Mucosa of rectum (tissue), 2 donors: ENCODE measurements at regions not wholly inside any gene's neighbourhood (a gene's known extent, or its start where the extent isn't known, plus 50 kb on each side); places are given as distances from the start of the nearest gene placed in this dataset.

Source experiments
- H3K27ac ChIP-seq, 2 donors: one replicate each; pipeline ENCODE4 v1.7.0; 2013; ENCODE audit warnings: inconsistent platforms in 2 of 2, low read depth in 2 of 2, low read length in 2 of 2
- H3K27me3 ChIP-seq, 2 donors: one replicate each; pipeline ENCODE4 v1.7.0; 2013; ENCODE audit warnings: low read length in 2 of 2; ENCODE audit not compliant: control insufficient read depth in 2 of 2, insufficient read depth in 2 of 2
- H3K36me3 ChIP-seq, 2 donors: one replicate each; pipeline ENCODE4 v1.7.0; 2013; ENCODE audit warnings: low read length in 2 of 2; ENCODE audit not compliant: control insufficient read depth in 2 of 2, insufficient read depth in 2 of 2
- H3K4me1 ChIP-seq, 2 donors: one replicate each; pipeline ENCODE4 v1.7.0; 2013; ENCODE audit warnings: low read length in 2 of 2, mild to moderate bottlenecking in 1 of 2; ENCODE audit not compliant: control insufficient read depth in 2 of 2, insufficient read depth in 2 of 2
- H3K4me3 ChIP-seq, 2 donors: one replicate each; pipeline ENCODE4 v1.7.0; 2013; ENCODE audit warnings: low read length in 2 of 2
- H3K9ac ChIP-seq, 2 donors: one replicate each; pipeline ENCODE4 v1.7.0; 2013; ENCODE audit warnings: low read length in 2 of 2, low read depth in 1 of 2, mild to moderate bottlenecking in 1 of 2
- H3K9me3 ChIP-seq, 2 donors: one replicate each; pipeline ENCODE4 v1.7.0; 2013; ENCODE audit warnings: low read length in 2 of 2; ENCODE audit not compliant: control insufficient read depth in 2 of 2
- donor health status: healthy.
- donor health status: Normal muscosa, but diverticular disease.

DNA sequence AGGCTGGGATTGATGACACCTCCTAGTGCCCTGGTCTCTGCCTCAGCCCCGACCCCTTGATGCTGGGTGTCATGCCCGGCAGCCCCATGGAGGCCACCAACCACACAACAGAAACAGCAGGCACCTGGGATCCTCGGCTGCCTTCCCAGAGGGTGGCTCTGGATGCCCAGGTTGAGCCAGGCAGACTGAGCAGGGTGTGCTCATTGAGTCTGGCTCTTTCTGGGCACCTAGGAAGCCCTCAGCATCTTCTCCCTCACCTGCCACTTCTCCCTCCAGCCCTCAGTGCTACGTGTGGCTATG, 484.5 kb upstream of the MGMT start:
- Histone ChIP-seq H3K4me1 (no peaks in the 10 kb centered on the region), H3K9me3 (no peaks in the 10 kb centered on the region), H3K36me3 (no peaks in the 10 kb centered on the region), H3K4me3 (no peak overlapping the region), H3K9ac (no peak overlapping the region), H3K27me3 (no peaks in the 10 kb centered on the region), H3K27ac (no peak overlapping the region)

GRCh38 chr10:128985036-128985435, 482.0 kb upstream of the MGMT start:
- H3K4me1 ChIP-seq: no peaks in the 10 kb centered on the region
- H3K27ac ChIP-seq: no peak overlapping the region
- H3K4me3 ChIP-seq: no peak overlapping the region
- H3K36me3 ChIP-seq: no peaks in the 10 kb centered on the region
- no peaks in the 10 kb centered on the region for H3K27me3 ChIP-seq
- H3K9me3 ChIP-seq: no peaks in the 10 kb centered on the region
- no peak overlapping the region for H3K9ac ChIP-seq

DNA sequence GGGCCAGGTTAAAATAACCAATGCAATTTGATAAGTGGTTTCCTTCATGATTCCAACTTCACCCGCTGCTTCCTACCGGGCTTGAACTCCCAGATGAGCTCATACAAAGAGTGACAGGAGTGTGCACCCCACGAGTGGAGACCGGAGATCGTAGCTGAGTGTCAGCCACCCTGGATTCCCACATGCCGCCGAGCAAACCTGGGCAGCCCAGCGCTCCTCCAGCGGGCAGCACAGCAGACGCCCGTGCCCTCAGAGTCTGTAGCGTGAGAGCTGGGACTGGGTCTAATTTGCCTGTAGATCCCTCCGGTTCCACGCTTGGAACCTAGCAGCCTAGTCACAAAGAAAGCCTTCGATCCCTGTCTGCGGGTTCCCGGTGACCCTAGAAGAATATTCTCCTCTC, 476.1 kb upstream of the MGMT start:
- no peak overlapping the region for H3K27ac ChIP-seq
- no peak overlapping the region for H3K9ac ChIP-seq
- no peaks in the 10 kb centered on the region for H3K9me3 ChIP-seq
- H3K4me3 ChIP-seq: no peak overlapping the region
- no peaks in the 10 kb centered on the region for H3K36me3 ChIP-seq
- H3K4me1 ChIP-seq: no peaks in the 10 kb centered on the region
- H3K27me3 ChIP-seq: no peaks in the 10 kb centered on the region

- Histone ChIP-seq H3K4me1 (no peaks in the 10 kb centered on the region), H3K27ac (no peak overlapping the region), H3K4me3 (no peak overlapping the region), H3K9me3 (no peaks in the 10 kb centered on the region), H3K27me3 (no peaks in the 10 kb centered on the region), H3K9ac (no peak overlapping the region), H3K36me3 (no peaks in the 10 kb centered on the region)
Observed at GRCh38 chr10:128992770-128993169, 474.3 kb upstream of the MGMT start.

- Histone ChIP-seq H3K27ac (no peak overlapping the region), H3K9me3 (no peaks in the 10 kb centered on the region), H3K36me3 (no peaks in the 10 kb centered on the region), H3K9ac (no peak overlapping the region), H3K27me3 (no peaks in the 10 kb centered on the region), H3K4me3 (no peak overlapping the region), H3K4me1 (no peaks in the 10 kb centered on the region)
Observed at GRCh38 chr10:128993443-128993842, 473.6 kb upstream of the MGMT start.

DNA sequence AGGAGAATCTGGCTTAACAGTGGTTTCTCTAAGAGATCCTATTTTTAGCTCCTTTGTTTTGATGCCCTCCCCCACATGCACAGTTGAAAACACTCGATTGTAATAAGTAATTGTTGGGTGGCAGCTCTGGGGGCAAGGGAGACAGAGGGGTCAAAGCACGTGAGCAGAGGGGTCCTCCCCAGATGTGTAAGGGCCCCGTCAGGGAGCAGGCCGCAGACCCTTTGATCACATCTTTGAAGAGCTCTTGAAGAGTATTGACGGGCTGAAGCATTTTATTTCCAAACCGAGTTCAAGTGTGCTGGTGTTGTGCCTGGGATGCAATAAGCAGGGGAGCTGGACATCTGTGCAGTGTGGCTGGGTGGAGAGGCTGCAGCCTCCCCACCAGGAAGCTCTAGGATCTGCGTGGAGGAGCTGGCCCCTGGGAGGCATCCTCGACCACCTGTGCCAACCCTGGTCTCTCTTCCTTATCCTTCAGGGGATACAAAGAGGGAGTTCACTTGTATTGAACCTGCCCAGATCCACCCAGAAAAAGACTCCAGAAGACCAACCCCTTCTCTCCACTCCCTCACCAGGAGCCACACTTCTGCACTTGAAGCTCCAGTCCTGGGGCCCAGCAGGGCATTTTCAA, 473.0 kb upstream of the MGMT start:
- Histone ChIP-seq H3K4me1 (no peaks in the 10 kb centered on the region), H3K27me3 (no peaks in the 10 kb centered on the region), H3K9me3 (no peaks in the 10 kb centered on the region), H3K4me3 (no peak overlapping the region), H3K27ac (no peak overlapping the region), H3K9ac (no peak overlapping the region), H3K36me3 (no peaks in the 10 kb centered on the region)

DNA sequence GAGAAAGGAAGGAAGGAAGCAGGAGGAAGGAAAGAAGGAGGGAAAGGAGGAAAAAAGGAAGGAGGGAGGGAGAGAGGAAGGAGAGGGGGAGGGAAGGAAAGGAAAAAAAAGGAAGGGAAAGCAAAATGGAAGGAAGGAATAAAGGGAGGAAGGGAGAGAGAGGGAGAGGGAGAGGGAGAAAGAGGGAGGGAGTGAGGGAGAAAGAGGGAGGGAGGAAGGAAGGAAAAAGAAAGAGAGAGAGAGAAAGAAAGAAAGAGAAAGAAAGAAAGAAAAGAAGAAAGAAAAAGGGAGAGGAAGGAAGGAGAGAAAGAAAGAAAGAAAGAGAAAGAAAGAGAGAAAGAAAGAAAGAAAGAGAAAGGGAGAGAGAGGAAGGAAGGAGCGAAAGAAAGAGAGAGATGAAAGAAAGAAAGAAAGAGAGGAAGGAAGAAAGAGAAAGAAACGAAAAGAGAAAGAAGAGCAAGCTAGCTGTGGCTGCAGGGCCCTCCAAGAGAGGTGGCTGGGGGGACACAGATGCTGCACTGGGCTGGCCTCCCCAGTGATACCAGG, 472.4 kb upstream of the MGMT start:
- H3K36me3 ChIP-seq: no peaks in the 10 kb centered on the region
- no peak overlapping the region for H3K27ac ChIP-seq
- H3K9ac ChIP-seq: no peak overlapping the region
- no peak overlapping the region for H3K4me3 ChIP-seq
- H3K4me1 ChIP-seq: no peaks in the 10 kb centered on the region
- no peaks in the 10 kb centered on the region for H3K9me3 ChIP-seq
- H3K27me3 ChIP-seq: no peaks in the 10 kb centered on the region

DNA sequence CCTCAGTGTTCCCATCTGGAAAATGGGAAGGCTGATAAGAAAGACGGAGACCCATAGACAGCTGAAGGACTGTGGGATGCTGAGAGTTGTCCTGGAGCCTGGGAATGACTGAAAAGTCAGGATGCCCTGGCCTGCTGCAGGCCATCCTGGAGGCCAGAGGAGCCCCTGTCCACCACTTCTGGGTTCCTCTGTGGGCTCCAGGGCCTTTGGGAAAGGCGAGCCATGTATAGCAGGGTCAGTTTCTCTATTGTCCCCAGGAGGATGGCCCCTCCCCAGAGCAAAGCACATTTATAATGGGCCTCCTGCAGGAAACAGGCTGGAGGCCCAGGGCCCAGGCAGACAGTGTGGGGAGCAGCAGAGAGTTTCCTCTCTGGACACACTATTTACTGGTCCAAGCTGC, 471.4 kb upstream of the MGMT start:
- Histone ChIP-seq H3K4me1 (no peaks in the 10 kb centered on the region), H3K27ac (no peak overlapping the region), H3K4me3 (no peak overlapping the region), H3K27me3 (no peaks in the 10 kb centered on the region), H3K9ac (no peak overlapping the region), H3K9me3 (no peaks in the 10 kb centered on the region), H3K36me3 (no peaks in the 10 kb centered on the region)

- H3K36me3 ChIP-seq: no peaks in the 10 kb centered on the region
- no peaks in the 10 kb centered on the region for H3K4me1 ChIP-seq
- no peaks in the 10 kb centered on the region for H3K27me3 ChIP-seq
- H3K9me3 ChIP-seq: no peaks in the 10 kb centered on the region
- no peak overlapping the region for H3K27ac ChIP-seq
- no peak overlapping the region for H3K9ac ChIP-seq
- no peak overlapping the region for H3K4me3 ChIP-seq
Observed at GRCh38 chr10:128996092-128996491, 470.9 kb upstream of the MGMT start.

DNA sequence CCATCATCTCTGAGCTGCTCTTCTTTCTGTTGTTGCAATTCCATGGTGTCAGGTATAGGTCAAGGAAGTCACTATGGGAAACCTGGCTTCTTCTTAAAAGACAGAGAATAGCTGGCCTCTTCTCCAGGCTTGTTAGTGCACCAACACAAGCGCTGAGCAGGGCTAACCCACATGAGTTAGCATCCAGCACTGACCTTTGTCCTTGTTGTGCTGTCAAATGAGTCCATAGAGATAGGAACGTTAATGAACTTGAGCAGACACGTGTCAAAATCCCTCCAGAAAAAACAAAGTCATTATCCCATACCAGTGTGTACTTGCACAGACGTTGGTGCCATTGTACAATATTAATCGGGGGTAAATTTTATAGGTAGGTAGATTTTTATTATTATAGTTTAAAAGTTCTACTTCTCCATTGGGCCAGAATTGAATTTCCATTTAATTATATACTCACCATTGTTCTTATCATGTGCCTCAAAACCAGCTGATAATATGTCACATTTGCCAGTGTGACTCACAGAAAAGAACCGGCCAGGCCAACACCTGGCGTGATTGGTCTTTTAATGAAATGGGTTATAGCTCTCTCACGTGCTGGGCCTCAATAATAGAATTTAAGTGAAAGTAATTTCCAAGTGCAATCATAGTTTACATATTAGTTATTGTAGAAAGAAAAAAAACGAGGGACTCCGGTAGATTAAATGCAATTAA, 468.8 kb upstream of the MGMT start:
- H3K27me3 ChIP-seq: no peaks in the 10 kb centered on the region
- no peak overlapping the region for H3K27ac ChIP-seq
- no peak overlapping the region for H3K4me3 ChIP-seq
- no peaks in the 10 kb centered on the region for H3K9me3 ChIP-seq
- no peak overlapping the region for H3K9ac ChIP-seq
- H3K36me3 ChIP-seq: no peaks in the 10 kb centered on the region
- H3K4me1 ChIP-seq: no peaks in the 10 kb centered on the region
